Kidney (tissue), 13 donors: ENCODE measurements at regions not wholly inside any gene's neighbourhood (a gene's known extent, or its start where the extent isn't known, plus 50 kb on each side); places are given as distances from the start of the nearest gene placed in this dataset.

Experiments used
- DNase-seq, 5 donors: peaks; one replicate each; pipeline ENCODE4 v3.0.0-alpha.2; 2013 to 2020
- FAIRE-seq: peaks from 2 replicates; lab custom pipeline; 2012; peaks lifted over from hg19 to GRCh38; lab: Jason Lieb, UNC
- H3K27ac ChIP-seq, 2 donors: one replicate each; pipeline ENCODE4 v1.7.0; 2013; ENCODE audit warnings: low read depth in 2 of 2, low read length in 2 of 2, inconsistent platforms in 1 of 2
- H3K27me3 ChIP-seq: one replicate; pipeline ENCODE4 v1.7.1; 2013; ENCODE audit warnings: low read length, inconsistent platforms; ENCODE audit not compliant: control insufficient read depth, insufficient read depth
- H3K36me3 ChIP-seq, 3 donors: one replicate each; pipeline versions ENCODE4 v1.7.0 to v1.7.1; 2013; ENCODE audit warnings: low read length in 3 of 3, control low read depth in 1 of 3, inconsistent platforms in 1 of 3; ENCODE audit not compliant: insufficient read depth in 3 of 3, control insufficient read depth in 2 of 3
- H3K4me1 ChIP-seq, 3 donors: one replicate each; pipeline versions ENCODE4 v1.7.0 to v1.7.1; 2013; ENCODE audit warnings: low read length in 3 of 3, inconsistent platforms in 1 of 3, low read depth in 1 of 3; ENCODE audit not compliant: control insufficient read depth in 2 of 3, insufficient read depth in 2 of 3
- H3K4me3 ChIP-seq, 3 donors: one replicate each; pipeline versions ENCODE4 v1.7.0 to v1.8.1; 2013; ENCODE audit warnings: low read length in 3 of 3, control low read depth in 1 of 3, inconsistent platforms in 1 of 3
- H3K9ac ChIP-seq, 3 donors: one replicate each; pipeline versions ENCODE4 v1.7.0 to v1.7.1; 2013; ENCODE audit warnings: low read length in 3 of 3, control low read depth in 1 of 3, inconsistent platforms in 1 of 3
- H3K9me3 ChIP-seq, 3 donors: one replicate each; pipeline versions ENCODE4 v1.7.0 to v1.7.1; 2013; ENCODE audit warnings: low read length in 3 of 3, control low read depth in 1 of 3, inconsistent platforms in 1 of 3; ENCODE audit not compliant: control insufficient read depth in 2 of 3, insufficient read depth in 1 of 3
- intact Hi-C: fragments of 100-400 bp; cut with DNase I; formaldehyde crosslinking; loops from one replicate; pipeline ENCODE4 v1.11.1; 2022
- TF ChIP-seq, protein P1 (sequence below): IDR thresholded peaks from 3 replicates; pipeline ENCODE4 v1.5.1; 2012; ENCODE audit warnings: mild to moderate bottlenecking, moderate library complexity, borderline replicate concordance; ENCODE audit not compliant: insufficient read depth; ENCODE audit errors: extremely low read depth
- donor health status: control.
- donor health status: control.
- donor health status: control.
- donor health status: control.
- donor health status: control.
- donor health status: DM: yes; HTN: yes; CAD: no.
- donor health status: Normal renal cell carcinoma (clear cell type).

- no peaks in the 10 kb centered on the region for H3K4me1 ChIP-seq
- H3K36me3 ChIP-seq, result no peaks in the 10 kb centered on the region
- no peak overlapping the region for H3K4me3 ChIP-seq
- TF ChIP-seq, protein P1, sequence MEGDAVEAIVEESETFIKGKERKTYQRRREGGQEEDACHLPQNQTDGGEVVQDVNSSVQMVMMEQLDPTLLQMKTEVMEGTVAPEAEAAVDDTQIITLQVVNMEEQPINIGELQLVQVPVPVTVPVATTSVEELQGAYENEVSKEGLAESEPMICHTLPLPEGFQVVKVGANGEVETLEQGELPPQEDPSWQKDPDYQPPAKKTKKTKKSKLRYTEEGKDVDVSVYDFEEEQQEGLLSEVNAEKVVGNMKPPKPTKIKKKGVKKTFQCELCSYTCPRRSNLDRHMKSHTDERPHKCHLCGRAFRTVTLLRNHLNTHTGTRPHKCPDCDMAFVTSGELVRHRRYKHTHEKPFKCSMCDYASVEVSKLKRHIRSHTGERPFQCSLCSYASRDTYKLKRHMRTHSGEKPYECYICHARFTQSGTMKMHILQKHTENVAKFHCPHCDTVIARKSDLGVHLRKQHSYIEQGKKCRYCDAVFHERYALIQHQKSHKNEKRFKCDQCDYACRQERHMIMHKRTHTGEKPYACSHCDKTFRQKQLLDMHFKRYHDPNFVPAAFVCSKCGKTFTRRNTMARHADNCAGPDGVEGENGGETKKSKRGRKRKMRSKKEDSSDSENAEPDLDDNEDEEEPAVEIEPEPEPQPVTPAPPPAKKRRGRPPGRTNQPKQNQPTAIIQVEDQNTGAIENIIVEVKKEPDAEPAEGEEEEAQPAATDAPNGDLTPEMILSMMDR, result no peak
- intact Hi-C loops, result no loop called here
- no peak overlapping the region for H3K27ac ChIP-seq
- H3K27me3 ChIP-seq, result no peaks in the 10 kb centered on the region
- DNase-seq (no peak), FAIRE-seq (no peak)
- no peak overlapping the region for H3K9ac ChIP-seq
- no peaks in the 10 kb centered on the region for H3K9me3 ChIP-seq
These were observed 361.6 kb downstream of the DLEU7 start for GRCh38 chr13:50481936-50482335.

DNA sequence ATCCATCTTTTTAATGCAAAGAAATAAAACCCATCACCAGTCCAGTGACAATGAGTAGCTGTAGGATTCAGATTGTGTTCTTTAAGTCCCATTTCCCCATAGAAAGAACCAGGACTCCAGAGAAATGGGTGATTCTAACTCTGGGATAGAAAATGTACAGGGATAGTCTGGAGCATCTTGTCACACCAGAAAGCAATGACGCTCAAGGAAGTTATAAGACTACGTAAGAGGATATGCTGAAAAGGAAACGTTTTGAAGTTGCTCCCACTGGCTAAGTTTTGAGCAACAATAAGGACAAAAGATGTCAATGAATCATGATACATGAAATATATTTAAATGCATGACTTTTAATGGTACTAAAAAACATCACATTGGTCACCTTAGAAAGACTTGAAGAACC, 360.1 kb downstream of the DLEU7 start:
- Histone ChIP-seq H3K9ac (no peak overlapping the region), H3K27me3 (no peaks in the 10 kb centered on the region), H3K9me3 (no peaks in the 10 kb centered on the region), H3K36me3 (no peaks in the 10 kb centered on the region), H3K27ac (no peak overlapping the region), H3K4me1 (no peaks in the 10 kb centered on the region), H3K4me3 (no peak overlapping the region)
- FAIRE-seq, result no peak
- intact Hi-C loops, result no loop called here
- TF ChIP-seq, protein P1, result no peak
- DNase-seq, result no peak

DNA sequence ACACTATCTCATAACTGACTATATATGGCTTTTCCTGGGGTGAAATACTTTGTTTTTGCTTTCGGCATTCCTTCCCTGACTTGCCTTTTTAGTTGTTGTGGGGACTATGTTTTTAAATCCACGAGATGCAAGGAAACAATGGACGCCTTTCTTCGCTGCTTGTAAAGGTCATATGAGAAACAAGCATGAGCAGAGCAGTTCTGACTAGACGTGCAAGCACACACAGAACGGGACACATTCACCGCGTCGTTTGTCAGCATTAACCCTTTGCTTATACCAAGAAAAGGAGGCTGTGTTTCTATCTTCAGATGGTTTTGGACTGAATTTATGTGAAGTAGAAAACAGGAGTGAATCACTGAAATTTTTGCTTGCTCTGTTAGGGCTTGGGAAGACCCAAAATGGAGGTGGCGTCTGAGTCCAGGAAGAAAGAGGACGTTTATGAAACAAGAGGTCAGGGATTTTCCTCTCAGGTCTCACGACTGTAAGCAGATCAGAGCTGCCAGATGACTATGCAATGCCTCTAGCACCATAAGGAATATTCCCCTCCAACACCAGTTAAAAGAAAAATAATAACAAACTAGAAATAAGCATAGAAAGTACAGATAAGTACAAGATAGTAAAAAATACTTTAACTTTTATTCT, 358.9 kb downstream of the DLEU7 start:
- Histone ChIP-seq H3K4me3 (no peak overlapping the region), H3K9me3 (no peaks in the 10 kb centered on the region), H3K27me3 (no peaks in the 10 kb centered on the region), H3K9ac (no peak overlapping the region), H3K4me1 (no peaks in the 10 kb centered on the region), H3K36me3 (no peaks in the 10 kb centered on the region), H3K27ac (no peak overlapping the region)
- TF ChIP-seq, protein P1, result no peak
- DNase-seq (no peak), FAIRE-seq (no peak)
- intact Hi-C loops, result no loop called here
